CD4-positive, alpha-beta T cell treated with Interferon alpha-2 for 1 hour (primary cell): ENCODE measurements at regions not wholly inside any gene's neighbourhood (a gene's known extent, or its start where the extent isn't known, plus 50 kb on each side); places are given as distances from the start of the nearest gene placed in this dataset.
"Not testable (repeated sequence)": the region's sequence is repeated elsewhere in the genome, so short reads cannot be mapped to it uniquely, and the experiment has no call there.

Experiments used
- DNase-seq, 2 donors: peaks; one replicate each; pipeline ENCODE4 v3.0.0-alpha.2; 2020 to 2022

GRCh38 chr5:56313004-56313531 lies 79.9 kb upstream of the ANKRD55 start:
- DNase-seq = no peak

GRCh38 chr5:56311306-56311905 lies 78.3 kb upstream of the ANKRD55 start:
- DNase-seq = no peak

DNA sequence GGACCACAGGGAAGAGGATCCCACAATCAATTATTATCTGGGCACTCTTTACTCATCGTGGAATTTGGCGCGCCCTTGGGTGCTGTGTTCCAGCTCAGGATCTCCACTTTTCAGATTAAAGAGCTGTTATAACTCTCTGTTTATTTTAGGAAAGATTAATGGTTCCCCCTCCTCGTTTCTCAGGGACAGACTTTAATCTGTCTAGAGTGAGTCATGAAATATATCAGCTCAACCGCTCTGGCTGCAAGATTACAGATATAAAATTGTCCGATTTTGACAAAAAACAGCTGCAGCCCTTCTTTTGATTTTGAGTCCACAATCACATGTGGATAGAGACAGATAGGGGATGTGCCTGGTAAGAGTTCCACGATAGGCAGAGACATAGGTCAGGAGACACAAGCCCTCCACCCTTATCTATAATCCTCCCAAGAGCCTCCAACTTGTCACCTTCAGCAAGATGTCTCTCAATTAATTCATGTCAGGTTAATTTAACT lies 77.6 kb upstream of the ANKRD55 start:
- DNase-seq = no peak

DNA sequence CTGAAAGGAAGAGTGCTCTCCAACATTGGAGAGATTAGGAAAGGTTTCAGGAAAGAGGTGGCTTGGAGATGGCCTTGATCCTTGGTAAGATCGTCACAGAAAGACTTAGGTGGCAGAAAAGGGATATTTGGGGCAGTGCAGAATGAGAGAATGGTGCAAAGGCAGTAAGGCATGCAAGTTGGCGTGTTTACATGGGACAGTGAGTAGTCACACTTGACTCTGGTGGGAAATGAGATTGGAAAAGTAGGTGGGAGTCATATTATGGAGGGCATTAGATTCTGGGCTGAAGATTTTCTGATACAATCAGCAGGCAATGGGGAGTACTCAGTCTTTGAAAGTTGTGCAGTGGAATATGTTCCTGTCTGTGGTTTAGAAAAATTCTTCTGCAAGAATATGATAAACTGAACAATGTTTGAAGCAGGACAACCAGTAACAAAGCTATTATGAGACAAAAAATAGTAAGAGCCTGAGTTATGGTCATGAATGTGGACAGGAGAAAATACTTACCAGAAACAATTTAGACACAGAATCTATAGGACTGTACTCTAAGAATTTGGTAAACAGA lies 76.2 kb upstream of the ANKRD55 start:
- no peak for DNase-seq

DNA sequence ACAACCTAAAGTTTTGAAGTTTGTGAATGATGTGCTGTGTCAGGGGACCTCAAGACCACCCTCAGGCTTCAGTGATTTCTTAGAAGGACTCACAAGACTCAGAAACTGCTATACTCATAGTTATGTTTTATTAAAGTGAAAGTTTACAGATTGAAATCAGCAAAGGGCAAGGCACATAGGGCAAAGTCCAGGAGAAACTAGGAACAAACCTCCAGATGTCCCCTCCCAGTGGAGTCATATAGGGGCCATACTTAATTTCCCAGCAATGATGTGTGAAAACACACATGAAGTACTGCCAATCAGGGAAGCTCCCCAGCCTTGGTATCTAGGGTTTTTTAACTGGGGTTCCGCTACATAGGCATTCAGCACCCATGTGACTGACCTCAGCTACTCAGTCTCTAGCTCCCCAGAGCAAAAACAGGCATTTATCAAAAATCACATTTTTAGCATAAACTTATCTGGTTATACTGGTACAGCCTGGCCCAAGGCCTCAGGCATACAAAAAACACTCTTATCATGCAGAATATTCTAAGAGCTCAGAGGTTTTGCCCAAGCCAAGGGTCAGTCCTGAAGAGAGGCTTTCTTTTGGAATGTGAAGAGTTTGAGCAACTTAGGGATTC lies 74.7 kb upstream of the ANKRD55 start:
- DNase-seq = no peak

DNA sequence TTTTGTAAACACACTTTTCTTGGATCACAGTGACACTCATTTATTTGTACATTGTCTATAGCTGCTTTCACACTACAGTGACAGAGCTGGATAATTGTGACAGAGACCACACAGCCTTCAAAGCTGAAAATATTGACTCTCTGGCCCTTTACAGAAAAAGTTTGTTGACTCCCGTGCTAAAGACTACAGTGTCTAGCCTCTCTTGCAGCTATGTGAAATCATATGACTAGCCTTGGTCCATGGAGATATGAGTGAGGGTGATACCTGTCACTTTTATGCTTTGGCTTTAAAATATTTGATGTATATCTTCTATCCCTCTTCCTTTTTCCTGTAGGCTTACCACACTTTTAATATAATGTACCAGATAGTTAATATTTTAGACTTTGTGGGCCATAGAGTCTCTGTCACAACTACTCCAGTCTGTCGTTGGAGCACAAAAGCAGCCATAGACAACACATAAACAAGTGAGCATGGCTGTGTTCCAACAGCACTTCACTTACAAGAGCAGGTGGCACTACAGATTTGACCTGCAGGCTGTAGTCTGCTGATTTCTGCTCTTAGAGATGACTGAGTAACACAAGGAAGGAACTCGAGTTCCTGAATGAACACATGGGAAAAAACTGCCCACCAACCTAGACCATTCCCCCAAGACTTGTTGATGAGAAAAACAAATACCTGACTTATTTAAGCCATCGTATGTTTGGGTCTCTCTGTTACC lies 73.5 kb upstream of the ANKRD55 start:
- DNase-seq = no peak

- no peak for DNase-seq
These were observed 72.1 kb upstream of the ANKRD55 start for GRCh38 chr5:56305001-56305950.

DNA sequence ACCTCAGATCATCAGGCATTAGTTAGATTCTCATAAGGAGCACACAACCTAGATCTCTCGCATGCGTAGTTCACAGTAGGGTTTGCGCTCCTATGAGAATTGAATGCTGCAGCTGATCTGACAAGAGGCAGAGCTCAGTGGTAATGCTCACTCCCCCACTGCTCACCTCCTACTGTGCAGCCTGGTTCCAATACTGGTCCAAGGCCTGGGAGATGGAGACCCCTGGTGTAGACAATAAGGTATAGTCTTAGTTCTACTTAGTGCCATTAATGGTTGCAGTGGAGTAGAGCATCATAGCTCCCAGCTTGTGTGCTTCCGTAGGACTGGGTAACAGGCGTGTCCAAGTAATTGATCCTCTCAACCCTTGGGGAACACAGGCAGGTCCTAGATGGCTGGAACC lies 70.4 kb upstream of the ANKRD55 start:
- DNase-seq = no peak

DNA sequence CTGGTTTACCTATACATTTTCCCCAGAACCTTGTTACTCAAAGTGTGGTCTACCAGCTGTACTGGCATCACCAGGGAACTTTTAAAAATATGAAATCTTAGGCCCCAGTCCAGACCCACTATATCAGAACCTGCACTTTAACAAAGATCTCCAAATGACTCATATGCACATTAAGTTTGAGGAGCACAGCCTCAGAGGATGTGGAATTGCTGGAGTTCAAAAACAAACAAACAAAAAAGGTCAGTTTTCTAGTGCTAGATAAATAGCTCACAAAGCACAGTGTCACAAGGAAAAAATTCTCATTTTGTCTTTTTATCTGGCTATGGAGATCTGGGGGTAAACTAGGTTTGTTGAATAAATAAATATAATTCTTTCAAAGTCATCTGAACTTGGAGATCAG lies 68.9 kb upstream of the ANKRD55 start:
- DNase-seq = no peak

GRCh38 chr5:56301069-56301468 lies 67.9 kb upstream of the ANKRD55 start:
- no peak for DNase-seq

DNA sequence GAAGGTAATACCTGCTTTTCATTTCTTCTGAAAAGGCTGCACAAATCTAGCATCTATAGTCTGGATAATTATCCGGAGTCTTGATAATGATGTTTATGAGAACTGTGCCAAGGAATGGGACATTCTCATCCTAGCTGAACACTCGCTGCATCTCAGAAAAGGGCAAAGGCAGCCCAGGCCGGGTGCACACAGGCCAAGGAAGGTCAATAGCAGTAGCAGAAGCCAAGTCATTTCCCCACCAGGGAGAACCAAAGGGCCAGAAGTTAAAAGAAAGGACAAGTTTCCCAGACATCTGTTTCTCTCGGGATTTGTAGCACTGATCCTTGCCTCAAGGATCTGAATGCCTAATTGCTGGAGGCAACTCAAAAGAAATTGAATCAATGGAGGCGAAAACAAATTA lies 66.1 kb upstream of the ANKRD55 start:
- no peak for DNase-seq

- DNase-seq = no peak
These were observed 65.4 kb upstream of the ANKRD55 start for GRCh38 chr5:56298336-56299090.

DNA sequence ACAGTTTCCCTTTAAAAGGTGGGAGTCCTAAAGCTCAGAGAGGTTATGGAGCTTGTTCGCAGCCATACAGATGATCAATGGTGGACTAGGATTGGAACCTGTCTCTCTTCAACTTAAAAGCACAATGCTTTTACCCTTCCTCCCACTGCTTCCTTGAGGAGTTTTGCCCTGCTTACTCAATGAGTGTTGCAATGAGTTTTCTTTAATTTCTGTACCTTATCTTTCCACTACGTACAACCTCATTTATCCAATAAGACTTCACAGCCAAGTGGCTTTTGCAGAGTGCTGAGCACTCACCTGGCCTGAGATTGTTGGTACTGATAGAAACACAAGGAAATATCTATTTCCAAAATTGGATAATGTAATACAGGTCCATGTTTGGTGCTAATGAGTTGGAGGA lies 64.7 kb upstream of the ANKRD55 start:
- no peak for DNase-seq

- DNase-seq = not testable (repeated sequence)
These were observed 62.2 kb upstream of the ANKRD55 start for GRCh38 chr5:56295311-56295710.

- no peak for DNase-seq
These were observed 61.2 kb upstream of the ANKRD55 start for GRCh38 chr5:56294354-56294753.

DNA sequence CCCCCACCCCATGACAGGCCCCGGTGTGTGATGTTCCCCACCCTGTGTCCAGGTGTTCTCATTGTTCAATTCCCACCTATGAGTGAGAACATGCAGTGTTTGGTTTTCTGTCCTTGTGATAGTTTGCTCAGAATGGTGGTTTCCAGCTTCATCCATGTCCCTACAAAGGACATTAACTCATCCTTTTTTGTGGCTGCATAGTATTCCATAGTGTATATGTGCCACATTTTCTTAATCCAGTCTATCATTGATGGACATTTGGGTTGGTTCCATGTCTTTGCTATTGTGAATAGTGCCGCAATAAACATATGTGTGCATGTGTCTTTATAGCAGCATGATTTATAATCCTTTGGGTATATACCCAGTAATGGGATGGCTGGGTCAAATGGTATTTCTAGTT lies 59.7 kb upstream of the ANKRD55 start:
- DNase-seq = not testable (repeated sequence)

GRCh38 chr5:56291661-56292374 lies 58.7 kb upstream of the ANKRD55 start:
- DNase-seq = no peak

GRCh38 chr5:56291079-56291643 lies 58.0 kb upstream of the ANKRD55 start:
- DNase-seq = no peak

DNA sequence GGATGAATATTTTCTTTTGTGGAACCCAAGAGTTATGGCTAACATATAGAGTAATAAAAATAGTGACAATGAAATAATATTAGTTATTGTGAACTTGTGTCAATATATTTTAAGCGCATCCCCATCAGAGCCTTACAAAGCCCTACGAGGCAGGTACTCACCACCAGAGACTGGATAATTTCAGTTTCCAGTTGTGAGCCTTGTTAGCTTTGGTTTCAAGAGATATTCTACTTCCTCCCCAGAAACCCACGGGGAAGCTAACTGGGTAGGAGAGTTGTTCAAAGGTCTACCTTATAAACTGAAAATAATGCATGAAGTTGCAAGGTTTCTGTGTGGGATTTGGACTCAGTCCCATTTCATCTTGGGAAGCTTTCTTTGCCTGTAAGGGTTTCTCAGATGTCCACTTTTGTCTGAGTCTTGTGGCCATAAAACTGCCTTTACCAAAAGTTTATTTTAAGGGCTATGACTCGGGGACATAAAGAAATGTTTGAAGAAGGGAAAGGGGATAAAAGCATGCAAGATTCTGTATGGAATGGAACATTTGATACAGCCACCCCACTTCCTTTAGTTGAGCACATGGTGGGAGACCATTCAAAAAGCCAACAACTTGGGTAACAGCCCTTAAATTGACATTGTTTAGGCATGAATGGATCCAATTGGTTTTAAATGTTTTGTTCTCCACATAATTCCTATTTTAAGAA lies 57.4 kb upstream of the ANKRD55 start:
- DNase-seq = no peak

DNA sequence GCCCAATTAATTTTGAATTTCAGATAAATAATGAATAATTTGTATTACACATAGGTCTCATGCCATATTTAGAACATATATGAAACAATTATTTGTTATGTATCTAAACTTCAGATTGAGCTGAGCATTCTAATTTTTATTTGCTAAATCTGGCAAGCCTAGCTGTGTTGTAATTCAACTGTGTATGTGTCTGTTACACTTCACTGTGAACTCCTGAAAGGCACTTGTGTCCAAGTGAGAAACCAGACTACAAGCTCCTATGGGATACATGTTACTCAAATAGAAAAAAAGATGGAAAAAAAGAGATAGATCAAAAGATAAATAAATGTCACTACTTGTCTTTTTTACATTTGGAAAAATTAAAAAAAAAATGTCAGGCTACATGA lies 56.5 kb upstream of the ANKRD55 start:
- no peak for DNase-seq
